RKO (cell line): ENCODE measurements at regions not wholly inside any gene's neighbourhood (a gene's known extent, or its start where the extent isn't known, plus 50 kb on each side); places are given as distances from the start of the nearest gene placed in this dataset.
"Not testable (repeated sequence)": the region's sequence is repeated elsewhere in the genome, so short reads cannot be mapped to it uniquely, and the experiment has no call there.

Experiments
- DNase-seq: peaks from one replicate; pipeline ENCODE4 v3.0.0-alpha.2; 2016; ENCODE audit warnings: low spot score

DNA sequence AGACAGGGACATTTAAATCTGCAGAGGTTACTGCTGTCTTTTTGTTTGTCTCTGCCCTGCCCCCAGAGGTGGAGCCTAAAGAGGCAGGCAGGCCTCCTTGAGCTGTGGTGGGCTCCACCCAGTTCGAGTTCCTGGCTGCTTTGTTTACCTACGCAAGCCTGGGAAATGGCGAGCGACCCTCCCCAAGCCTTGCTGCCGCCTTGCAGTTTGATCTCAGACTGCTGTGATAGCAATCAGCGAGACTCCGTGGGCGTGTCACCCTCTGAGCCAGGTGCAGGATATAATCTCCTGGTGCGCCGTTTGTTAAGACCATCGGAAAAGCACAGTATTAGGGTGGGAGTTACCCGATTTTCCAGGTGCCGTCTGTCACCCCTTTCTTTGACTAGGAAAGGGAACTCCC, 93.3 kb downstream of the ANKRD30BL start:
- not testable (repeated sequence) for DNase-seq

DNA sequence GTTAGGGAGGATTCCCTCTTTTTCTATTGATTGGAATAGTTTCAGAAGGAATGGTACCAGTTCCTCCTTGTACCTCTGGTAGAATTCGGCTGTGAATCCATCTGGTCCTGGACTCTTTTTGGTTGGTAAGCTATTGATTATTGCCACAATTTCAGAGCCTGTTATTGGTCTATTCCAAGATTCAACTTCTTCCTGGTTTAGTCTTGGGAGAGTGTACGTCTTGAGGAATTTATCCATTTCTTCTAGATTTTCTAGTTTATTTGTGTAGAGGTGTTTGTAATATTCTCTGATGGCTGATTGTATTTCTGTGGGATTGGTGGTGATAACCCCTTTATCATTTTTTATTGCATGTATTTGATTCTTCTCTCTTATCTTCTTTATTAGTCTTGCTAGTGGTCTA, 96.4 kb downstream of the ANKRD30BL start:
- DNase-seq, result not testable (repeated sequence)

DNA sequence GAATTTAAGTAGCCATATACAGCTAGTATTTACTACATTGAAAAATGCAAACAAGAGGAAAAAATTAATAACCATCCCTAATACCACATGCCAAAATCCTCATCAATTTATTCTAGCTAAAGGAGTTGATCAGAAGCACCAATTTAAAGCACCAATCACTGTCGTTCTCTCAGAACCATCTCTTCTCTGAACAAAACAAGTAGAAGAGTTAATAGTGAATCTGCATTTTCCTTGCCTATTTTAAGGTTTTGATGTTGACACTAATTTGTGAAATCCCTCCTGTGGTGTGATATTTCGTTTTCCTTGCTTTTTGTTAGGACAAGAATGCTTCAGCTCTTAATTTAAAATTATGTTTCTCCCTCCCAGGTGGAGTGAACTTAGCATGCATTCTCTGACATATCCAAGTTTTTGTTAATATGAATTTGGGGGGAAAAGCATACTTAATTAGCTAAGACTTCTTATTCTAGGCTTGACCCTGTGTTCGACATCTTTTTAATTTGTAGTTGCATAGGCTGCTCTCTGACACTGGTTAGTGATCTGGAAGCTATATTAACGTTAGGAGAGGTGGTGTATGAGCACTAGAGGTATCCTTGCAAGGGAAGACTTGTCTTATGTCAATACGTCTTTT, 122.0 kb downstream of the ANKRD30BL start:
- DNase-seq, result not testable (repeated sequence)

DNA sequence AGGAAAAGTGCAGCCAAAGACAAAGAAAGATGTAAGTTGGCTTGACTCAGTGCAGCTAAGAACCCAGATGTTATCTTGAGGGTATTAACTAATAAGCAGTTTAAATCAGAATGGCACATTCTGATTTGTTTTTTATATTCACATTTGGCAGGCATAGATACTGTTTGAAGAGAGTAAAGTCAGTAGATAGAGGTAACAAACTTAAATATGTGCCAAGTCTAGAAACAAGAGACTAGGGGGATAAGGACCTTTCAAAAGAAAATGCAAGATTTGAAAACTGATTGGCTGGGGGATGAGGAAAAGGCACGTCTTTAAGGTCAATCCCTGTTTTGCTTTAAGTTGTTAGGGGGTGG, 122.9 kb downstream of the ANKRD30BL start:
- not testable (repeated sequence) for DNase-seq

DNA sequence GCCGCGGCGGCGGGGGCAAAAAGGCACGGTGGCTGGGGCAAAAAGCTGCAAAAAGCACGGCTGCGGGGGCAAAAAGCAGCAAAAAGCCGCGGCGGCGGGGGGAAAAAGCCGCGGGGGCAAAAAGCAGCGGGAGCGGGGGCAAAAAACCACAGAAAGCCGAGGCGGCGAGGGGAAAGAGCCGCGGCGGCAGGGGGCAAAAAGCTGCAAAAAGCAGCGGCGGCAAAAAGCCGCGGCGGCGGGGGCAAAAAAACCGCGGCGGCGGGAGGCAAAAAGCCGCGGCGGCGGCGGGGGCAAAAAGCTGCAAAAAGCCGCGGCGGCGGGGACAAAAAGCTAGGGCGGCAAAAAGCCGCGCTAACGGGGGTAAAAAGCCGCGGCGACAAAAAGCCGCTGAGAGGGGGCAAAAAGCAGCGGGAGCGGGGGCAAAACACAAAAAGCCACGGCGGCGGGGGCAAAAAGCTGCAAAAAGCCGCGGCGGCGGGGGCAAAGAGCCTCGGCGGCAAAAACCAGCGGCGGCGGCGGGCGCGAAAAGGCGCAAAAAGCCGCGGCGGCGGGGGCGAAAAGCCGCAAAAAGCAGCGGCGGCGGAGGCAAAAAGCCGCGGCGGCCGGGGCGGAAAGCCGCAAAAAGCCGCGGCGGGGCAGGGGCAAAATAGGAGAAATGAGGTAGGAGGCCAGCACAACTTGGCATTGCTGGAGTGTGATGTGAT, 123.4 kb downstream of the ANKRD30BL start:
- DNase-seq, result no peak

DNA sequence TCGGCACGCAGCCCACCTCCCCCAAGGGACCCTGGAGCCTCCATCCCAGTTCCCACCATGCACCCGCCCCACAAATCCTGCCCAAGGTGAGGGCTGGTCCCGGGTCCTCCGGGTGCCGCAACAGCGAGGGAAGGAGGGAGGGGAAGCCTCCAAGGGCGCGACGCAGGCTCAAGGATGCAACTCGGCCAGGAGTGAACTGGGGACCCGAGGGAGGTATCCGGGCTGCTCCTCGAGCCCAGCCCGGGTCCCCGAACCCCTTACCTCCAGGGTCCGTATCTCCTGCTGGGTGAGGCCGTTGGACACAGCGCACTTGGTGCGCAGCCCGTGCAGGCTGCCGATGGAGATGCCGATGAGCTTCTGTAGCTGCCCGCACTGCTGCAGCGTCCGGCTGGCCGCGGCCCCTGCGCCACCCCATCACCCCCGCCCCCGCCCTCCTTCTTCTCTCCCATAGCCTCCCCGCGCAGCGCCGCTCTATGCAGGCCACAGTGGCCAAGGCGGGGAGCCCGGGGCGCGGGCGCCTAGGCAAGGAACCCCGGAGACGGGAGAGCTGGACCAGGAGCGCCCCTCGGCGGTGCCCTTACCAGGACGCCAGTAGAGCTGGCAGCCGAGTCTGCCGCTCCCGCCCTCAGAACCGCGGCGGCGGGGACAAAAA, 124.1 kb downstream of the ANKRD30BL start:
- DNase-seq, result no peak

DNA sequence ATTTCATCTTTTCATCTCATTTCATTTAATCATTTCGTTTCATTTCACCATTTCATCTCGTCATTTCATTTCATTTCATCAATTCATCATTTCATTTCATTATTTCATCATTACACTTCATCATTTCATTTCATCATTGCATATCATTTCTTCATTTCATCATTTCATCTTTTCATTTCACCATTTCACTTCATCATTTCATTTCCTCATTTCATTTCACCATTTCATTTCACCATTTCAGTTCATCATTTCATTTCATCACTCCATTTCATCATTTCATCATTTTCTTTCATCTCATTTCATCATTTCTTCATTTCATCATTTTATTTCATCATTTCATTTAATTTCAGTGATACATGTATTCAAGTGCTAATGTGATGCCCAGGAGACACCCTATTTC, 127.1 kb downstream of the ANKRD30BL start:
- no peak for DNase-seq

DNA sequence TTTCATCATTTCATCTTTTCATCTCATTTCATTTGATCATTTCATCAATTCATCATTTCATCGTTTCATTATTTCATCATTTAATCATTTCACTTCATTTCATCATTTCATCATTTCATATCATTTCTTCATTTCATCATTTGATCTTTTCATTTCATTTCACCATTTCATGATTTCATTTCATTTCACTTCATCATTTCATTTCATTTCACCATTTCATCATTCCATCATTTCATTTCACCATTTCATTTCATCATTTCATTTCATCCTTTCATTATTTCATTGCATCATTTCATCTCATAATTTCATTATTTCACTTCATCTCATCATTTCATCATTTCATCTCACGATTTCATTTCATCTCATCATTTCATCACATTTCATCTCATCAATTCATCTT, 127.8 kb downstream of the ANKRD30BL start:
- DNase-seq, result no peak

DNA sequence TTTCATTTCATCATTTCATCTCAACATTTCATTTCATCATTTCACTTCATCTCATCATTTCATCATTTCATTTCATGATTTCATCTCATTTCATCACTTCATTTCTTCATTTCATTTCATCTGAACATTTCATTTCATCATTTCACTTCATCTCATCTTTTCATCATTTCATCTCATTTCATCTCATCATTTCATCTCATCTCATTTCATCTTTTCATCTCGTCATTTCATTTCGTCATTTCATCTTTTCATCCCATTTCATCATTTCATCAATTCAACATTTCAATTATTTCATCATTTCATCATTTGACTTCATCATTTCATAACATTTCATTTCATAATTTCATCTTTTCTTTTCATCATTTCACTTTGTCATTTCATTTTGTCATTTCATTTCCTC, 128.4 kb downstream of the ANKRD30BL start:
- no peak for DNase-seq

DNA sequence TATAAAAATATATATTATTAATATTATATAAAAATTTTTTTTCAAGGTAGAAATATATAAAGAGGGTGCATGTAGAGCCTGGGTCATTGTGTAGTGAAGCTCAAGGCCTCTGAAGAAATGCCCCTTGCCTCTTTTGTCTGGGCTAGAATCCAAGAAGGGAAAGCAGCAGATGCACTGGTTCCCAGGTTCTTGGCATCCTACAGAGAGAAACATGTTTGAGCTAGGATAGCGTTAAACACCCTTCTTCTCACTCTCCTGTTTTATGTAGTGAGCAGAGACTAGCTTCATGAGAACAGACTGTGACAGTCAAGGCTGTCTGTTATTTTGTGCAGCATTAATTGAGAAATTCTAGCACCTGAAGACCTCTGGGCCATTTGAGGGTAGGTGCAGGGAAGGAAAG, 149.7 kb downstream of the ANKRD30BL start:
- DNase-seq, result not testable (repeated sequence)

DNA sequence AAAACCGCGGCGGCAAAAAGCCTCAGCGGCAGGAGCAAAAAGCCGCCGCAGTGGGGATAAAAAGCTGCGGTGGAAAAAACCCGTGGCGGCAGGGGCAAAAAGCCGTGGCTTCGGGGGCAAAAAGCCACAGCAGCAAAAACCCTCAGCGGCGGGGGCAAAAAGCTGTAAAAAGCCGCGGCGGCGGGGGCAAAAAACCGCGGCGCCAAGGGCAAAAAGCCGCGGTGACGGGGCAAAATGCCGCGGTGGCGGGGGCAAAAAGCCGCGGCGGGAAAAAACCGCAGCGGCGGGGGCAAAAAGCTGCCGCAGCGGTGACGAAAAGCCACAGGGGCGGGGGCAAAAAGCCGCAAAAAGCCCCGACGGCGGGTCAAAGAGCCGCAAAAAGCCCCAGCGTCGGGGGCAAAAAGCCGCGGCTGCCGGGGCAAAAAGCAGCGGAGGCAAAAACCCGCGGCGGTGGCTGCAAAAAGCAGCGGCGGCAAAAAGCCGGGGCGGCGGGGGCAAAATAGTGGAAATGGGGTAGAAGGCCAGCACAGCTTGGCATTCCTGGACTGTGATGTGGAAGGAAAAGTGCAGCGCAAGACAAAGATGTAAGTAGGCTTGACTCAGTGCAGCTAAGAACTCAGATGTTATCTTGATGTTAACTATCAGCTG, 151.8 kb downstream of the ANKRD30BL start:
- no peak for DNase-seq

DNA sequence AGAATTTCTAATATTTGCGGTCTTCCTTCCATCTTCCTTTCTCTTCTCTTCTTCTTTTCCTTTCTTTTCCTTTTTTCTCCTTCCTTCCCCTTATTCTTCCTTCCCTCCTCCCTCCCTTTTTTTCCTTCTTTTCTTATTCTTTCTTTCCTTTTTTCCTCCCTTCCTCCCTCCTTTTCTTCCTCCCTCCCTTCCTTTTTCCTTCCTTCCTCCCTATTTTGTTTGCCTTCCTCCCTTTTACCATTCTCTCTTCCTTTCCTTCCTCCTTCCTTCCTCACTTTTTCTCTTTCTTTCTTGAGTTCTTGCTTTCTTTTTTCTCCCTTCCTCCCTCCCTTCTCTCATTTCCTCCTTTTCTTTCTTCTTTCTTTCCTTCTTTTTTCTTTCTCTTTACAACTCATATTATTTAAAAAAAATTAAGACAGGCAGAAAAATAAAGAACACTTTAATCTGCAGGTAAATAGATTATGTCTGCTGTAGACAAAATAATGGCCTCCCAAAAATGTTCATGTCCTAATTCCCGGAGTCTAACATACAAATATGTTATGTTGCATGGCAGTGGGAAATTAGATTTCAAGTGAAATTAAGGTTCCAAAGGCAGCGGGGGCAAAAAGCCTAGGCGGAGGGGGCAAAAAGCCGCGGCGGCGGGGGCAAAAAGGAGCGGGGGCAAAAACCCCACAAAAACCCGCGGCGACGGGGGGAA, 152.4 kb downstream of the ANKRD30BL start:
- DNase-seq, result no peak

DNA sequence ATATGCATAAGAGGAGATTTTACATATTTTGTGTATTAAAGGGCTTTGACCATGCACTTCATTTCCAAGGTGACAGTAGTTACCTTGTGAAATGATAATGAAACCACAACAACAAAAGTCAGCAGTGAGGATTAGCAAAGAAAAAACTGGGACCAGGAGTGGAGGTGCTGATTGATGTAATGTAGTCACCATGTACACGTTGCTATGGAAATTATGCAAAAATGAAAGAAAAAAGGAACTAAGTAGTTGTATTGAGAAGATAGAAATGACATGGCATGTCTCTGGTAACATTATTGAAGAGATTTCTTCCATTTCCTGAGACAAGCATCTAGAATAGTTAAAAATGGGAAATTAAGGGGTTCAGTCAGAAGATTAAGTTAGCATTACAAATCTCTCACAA, 171.0 kb downstream of the ANKRD30BL start:
- DNase-seq, result not testable (repeated sequence)

DNA sequence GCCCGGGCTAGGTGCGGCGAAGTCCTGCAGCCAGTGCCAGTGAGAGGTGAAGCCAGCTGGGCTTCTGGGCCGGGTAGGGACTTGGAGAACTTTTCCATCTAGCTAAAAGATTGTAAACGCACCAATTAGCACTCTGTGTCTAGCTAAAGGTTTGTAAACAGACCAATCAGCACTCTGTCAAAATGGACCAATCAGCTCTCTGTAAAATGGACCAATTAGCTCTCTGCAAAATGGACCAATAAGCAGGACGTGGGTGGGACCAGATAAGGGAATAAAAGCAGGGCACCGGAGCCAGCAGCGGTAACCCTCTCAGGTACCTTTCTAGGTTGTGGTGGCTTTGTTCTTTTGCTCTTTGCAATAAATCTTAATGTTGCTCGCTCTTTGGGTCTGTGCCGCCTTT, 195.1 kb downstream of the ANKRD30BL start:
- not testable (repeated sequence) for DNase-seq

DNA sequence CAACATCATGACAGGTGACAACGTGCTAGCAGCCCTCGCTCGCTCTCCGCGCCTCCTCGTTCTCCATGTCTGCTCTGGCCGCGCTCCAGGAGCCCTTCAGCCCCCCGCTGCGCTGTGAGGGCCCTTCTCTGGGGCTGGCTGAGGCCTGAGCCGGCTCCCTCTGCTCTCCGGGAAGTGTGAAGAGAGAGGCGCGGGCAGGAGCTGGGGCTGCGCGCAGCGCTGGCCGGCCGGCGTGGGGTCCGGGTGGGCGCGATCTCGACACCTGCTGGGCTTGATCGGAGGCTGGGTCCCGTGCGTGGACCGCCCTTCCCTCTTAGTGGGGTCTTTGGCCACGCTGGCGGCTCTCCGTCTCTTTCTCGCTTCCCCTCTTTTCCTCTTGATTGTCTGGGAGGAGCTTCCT, 195.5 kb downstream of the ANKRD30BL start:
- DNase-seq, result no peak

DNA sequence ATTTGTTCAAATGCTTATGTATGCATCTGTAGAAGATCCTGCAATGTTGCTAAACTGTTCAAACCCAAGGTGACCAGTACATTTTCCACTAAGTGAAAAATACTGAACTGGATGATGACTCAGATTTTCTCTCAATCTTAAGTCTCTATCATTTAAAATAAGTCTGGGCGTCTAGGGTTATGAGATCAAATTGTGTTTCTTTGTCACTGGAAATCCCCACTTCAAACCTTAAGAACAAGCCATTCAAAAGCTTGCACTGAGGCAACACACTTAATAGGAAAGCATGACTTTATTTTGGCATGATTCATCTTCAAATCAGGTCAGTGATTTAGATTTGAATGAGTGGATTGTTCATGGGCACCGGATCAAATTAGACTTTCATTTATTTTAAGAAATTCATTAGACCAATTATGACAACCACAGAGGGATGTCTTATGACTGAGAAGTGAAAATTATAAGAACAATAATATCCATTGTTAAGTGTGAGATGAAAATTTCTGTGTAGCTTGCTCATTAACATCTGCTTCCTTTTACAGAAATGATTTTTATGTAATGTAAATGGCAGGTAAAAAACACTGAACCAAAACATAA, 203.6 kb downstream of the ANKRD30BL start:
- not testable (repeated sequence) for DNase-seq

DNA sequence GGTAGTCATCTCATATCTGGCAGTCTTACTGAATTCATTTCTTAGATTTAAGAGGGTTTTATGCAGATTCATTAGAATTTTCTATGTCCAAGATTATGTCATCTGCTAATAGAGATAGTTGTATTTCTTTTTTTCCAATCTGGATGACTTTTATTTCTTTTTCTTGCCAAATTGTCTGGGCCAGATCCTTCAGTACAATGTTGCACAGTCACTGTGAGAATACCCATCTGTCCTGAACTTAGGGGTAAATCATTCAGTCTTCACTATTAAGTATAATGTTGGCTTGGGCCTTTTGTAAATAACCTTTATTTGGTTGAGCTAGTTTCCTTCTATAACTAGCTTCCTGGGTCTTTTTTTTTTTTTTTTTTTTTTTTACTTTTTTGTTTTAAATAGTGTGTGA, 213.1 kb downstream of the ANKRD30BL start:
- not testable (repeated sequence) for DNase-seq

DNA sequence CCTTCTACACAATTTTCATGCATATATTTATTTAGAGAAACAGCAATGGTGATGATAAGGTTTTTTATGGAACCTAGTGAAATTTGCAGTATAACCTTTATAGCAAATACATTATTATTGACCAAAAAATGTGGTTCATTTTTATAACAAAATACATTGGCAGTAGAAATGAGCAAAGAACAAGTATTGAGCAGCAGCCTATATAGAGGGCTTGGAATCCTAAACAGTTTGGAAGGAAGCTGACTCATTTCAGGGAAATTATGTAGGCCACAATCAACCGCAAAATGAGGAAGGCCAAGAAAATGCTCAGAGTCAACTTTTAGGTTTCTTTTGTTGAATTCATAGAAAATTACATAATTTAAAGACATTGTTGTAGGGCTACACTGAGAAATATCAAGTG, 238.5 kb downstream of the ANKRD30BL start:
- peak; percentile 7 for DNase-seq

DNA sequence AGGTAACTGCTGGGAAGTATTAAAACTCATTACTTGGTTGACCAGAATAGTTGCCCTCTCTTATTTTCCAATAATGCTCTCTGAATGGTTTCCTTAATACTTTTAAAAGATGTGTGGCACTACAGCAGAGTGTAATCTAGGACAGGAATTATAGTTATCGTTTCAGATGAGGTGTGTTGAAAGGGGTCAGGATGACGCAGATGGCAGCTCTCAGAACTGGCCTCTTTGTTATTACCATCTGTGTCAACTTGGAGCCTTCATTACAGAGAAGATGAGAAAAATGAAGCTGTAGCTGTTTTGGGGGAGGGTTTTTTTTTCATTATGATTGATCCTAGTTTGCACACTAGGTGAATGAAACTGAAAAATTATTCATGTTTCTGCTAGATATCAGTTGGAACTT, 238.9 kb downstream of the ANKRD30BL start:
- not testable (repeated sequence) for DNase-seq
